HG03095 (cell line): ENCODE measurements at regions not wholly inside any gene's neighbourhood (a gene's known extent, or its start where the extent isn't known, plus 50 kb on each side); places are given as distances from the start of the nearest gene placed in this dataset.
"Not testable (repeated sequence)": the region's sequence is repeated elsewhere in the genome, so short reads cannot be mapped to it uniquely, and the experiment has no call there.

ENCODE experiments used
- ATAC-seq: cut with Tn5 transposase; IDR thresholded peaks from one replicate; pipeline ENCODE4 v1.9.1; 2021; ENCODE audit warnings: moderate library complexity; ENCODE audit not compliant: unreplicated experiment

DNA sequence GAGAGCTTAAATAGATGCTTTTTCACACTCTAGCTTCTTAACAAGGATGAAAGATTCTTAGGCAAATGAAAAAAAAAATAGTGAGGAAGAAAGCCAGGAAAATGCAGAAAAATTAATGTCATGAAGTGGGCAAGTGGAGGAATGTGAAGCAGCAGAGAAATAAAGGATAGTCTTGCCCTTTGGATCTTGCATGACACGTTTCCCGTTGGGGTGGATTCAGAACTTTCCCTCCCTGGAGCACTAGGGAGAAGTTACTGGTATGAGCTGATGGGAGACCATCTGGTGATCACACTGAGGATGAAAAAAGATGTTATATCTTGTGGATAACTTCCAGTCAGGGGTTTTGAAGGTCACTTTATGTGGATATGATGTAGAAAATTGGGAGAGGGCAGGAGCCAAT is 361.8 kb upstream of the ROPN1 start:
- no peak for ATAC-seq

- ATAC-seq: no peak
Measured at GRCh38 chr3:124354150-124354549, 362.2 kb upstream of the ROPN1 start.

DNA sequence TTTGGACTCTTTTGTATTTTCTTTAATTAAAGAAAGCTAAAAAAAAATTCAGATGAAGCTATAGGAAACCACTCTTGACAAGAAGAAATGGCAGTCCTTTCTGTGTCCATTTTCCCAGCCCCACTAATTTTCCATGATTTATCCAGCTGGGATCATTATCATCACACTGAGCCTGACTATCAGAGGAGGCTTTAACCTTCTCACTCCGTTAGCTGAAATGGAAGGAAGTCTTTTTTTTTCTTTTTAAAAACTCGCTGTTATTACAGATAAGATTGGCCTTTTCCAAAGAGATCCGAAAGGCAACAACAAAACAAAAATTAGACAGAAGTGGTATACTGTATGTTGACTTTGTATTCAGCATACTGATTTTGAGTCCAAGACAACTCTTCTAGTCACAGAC is 366.2 kb upstream of the ROPN1 start:
- ATAC-seq: no peak

GRCh38 chr3:124360155-124360554 is 368.2 kb upstream of the ROPN1 start:
- no peak for ATAC-seq

DNA sequence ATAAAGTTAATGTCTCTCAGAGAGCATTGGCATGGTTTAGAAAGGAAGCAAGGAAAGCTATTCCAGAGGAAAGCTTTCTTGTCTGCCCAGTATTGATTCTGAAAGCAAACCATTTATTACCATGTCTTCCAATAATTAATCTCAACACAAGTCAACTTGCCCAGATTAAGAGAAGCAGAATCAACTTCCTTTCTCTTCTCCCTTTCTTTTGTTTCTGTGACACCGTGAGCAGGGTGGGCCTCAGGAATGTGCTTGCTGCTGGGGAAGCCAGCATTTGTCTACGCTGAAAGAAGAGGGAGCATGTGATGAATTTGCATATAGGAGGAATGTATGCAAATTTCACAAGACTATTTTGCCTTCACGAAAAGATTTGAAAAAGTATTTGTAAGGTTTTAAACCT is 368.6 kb upstream of the ROPN1 start:
- no peak for ATAC-seq

- ATAC-seq: no peak
Measured at GRCh38 chr3:124361566-124361965, 368.7 kb upstream of the UMPS start.

- ATAC-seq: no peak
Measured at GRCh38 chr3:124362455-124362854, 367.8 kb upstream of the UMPS start.

DNA sequence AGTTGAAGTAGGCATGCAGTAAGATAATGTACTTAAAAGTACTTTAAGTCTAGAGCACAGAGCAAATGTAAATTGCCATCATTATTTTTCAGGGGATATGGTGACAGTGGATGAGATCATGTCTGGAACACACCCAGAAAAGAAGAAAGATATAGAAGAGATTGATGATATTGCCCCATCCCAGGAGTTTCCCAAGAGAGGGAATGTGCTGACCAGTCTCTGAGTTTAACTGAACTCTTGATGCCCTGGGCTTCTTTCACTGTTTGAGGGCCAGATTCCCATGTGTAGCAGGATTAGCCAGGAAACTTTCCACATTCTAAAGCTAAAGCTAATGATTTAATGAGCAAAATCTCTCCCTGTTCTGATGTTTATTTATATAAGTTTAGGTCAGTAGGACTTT is 366.8 kb upstream of the UMPS start:
- ATAC-seq: no peak

GRCh38 chr3:124364317-124365020 is 365.8 kb upstream of the UMPS start:
- ATAC-seq: no peak

DNA sequence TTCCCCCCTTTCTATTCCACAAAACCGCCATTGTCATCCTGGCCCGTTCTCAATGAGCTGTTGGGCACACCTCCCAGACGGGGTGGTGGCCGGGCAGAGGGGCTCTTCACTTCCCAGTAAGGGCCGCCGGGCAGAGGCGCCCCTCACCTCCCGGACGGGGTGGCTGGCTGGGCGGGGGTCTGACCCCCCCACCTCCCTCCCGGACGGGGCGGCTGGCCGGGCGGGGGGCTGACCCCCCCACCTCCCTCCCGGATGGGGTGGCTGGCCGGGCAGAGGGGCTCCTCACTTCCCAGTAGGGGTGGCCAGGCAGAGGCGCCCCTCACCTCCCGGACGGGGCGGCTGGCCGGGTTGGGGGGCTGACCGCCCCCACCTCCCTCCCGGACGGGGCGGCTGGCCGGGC is 363.6 kb upstream of the UMPS start:
- ATAC-seq: not testable (repeated sequence)

DNA sequence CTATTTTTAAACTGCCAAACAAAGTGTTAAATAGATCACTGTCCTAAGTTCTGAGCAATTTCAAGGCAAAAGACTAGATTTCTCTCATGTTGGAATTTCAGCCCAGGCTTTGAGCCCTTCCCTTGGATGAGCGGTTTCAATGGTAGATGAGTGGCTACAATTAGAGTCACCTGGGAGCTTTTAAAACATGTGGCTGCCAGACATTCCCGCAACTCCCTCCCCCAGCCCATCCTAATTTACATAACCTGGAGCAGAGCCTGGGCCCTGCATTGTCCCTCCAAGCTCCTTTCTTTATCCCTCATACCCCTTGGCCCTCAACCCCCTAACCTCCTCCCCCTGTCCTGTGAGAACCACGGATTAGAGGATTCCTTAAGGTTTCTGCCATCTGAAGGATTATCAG is 357.5 kb upstream of the UMPS start:
- no peak for ATAC-seq

GRCh38 chr3:124373524-124373923 is 356.7 kb upstream of the UMPS start:
- no peak for ATAC-seq

DNA sequence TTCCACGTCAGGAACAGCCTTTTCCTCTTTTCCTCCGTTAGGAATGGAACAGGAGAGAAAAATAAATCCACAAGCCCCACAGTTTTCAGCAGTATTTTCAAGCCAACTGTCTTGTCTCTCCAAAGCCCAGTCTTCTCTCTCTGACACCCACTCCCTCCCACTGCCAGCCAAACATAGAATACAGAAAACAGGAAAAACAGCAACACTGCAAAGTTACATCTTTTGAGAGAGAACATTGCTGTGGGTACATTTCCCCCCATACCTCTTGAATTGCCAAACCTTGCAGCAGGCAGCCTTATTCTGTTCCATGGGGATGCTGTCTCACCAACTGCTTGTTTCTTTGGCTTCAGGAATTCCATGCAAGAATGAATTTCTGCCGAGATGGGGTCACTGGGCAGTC is 355.7 kb upstream of the UMPS start:
- no peak for ATAC-seq

- ATAC-seq: no peak
Measured at GRCh38 chr3:124381575-124382333, 348.5 kb upstream of the UMPS start.

GRCh38 chr3:124383051-124383450 is 347.2 kb upstream of the UMPS start:
- no peak for ATAC-seq

DNA sequence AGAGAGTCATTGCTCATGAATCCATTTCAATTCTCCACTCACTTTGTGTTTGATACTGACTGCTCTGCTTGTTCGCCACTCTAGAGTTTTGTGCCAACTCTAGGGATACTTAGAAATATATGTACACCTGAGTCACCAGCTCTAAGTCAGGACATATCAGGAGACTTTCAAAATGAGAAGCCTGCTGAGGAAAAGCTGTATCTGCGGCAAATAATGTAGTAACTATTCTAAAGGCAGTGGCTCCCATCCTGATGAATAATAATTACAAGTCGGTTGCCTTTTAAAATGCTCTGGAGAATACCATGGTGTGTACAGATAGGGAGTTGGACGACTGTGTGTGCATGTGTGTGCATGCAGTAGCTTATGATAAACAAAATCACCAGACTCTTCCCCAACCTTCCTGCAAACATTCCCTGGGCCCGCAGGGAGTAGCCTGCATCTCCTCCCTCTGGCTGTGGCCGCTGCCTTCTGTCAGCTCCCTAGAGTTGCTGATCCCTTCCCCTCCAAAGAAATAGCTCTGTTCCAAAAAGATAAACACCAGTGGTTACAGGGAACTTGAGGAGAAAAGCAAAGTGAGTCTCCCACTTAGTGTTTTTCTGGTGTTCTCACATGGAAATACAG is 346.3 kb upstream of the UMPS start:
- no peak for ATAC-seq

DNA sequence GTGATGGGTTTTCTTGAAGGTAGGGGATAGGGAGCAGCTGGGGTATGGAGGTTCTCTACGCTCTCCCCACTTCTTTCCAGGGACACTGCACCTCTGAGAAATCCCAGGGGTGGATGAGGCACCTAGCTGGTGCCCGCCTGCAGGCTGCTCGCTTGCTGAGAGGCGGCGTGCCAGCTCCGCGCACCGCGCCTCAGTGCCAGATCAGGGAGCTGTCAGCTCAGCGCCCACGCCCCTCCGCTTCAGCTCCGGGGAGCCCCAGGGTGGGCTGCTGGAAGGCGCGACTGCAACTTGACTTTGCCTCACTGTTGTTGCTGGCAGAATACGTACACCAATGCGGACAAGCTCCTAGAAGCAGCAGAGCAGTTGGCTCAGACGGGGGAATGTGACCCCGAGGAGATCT is 345.7 kb upstream of the UMPS start:
- ATAC-seq: no peak

- no peak for ATAC-seq
Measured at GRCh38 chr3:124385996-124386395, 344.3 kb upstream of the UMPS start.

DNA sequence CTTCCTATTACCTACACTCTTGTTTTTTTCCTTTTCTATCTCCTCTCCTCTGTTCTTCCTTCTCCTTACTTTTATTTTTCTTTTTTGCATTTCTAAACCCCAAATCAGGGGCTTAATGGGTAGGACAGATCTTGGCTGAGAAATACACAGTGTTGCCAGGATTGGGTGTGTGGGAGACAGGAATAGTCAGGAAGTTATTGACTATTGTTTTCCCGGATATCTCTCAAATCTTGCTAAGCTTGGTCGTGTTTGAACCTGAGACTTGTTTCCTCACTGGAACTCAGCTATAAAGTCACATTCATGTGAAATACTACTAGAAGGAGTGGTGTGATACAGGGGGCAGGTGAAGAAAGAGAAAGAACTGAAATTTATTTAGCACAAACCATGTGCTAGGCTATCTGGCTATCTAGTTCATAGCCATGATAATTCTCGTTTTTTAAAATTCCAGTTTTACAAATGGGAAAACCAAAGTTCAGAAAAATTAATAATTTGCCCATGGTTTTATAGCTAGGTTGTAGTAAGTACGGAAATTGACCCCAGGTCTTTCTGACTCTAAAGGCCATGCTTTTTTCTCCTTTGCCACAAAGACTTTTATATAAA is 343.2 kb upstream of the UMPS start:
- no peak for ATAC-seq

- no peak for ATAC-seq
Measured at GRCh38 chr3:124391774-124392173, 338.5 kb upstream of the UMPS start.

DNA sequence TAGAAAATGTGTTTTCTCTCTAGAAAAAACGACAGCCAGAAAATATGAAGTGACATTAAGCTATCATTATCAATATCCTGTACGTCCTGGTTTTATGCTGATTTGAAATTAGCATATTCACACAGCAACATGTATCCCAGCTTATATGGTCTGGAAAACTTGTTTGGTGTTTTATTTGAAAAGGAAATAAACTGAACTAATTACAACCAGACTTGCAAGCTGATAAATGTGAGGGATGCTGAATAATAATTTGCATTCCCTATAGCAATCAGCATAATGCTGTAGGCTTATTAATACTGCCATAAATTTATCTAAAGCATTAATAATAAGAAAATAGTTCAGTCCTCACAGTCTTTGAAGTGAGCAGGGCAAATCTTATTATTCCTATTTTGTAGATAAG is 336.9 kb upstream of the UMPS start:
- ATAC-seq: no peak

DNA sequence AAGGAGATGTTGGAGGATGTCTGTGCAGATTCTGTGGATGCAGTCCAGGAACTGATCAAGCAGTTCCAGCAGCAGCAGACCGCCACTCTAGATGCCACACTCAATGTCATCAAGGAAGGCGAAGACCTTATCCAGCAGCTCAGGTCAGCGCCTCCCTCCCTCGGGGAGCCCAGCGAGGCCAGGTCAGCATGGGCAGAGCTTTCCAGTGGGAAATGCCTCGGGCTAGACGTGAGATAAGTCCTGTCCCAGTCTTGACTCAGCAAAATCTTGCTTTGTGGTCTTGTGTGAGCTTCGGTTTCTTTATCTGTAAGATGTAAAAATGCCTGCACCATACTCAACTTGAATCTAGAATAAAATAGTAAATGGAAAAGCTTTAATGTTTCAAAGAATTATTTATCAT is 335.1 kb upstream of the UMPS start:
- ATAC-seq: no peak
